GM12878 (cell line): ENCODE measurements at regions not wholly inside any gene's neighbourhood (a gene's known extent, or its start where the extent isn't known, plus 50 kb on each side); places are given as distances from the start of the nearest gene placed in this dataset.

Source experiments
- ATAC-seq: fragments of 200-7000 bp; cut with Tn5 transposase; 3 replicates; pipeline ENCODE4 v1.9.1; 2020; ENCODE audit warnings: mild to moderate bottlenecking, moderate library complexity
- BruUV-seq: library from RNA; stranded (reverse); fragments of 400-500 nt; replicated peaks from 2 replicates; lab custom pipeline; 2021; lab: Mats Ljungman, UMichigan
- CTCF ChIA-PET: fragments of 300-600 bp; sonication (Branson Sonifier 250); formaldehyde crosslinking; extraction: SDS; loops from one replicate; lab custom pipeline; 2021; ENCODE audit warnings: inconsistent platforms; lab: Yijun Ruan, JAX
- POLR2A ChIA-PET: fragments of 350-600 bp; formaldehyde crosslinking; extraction: SDS; loops from one replicate; lab custom pipeline; 2021; ENCODE audit warnings: inconsistent platforms; lab: Charles Lee
- RAD21 ChIA-PET: fragments of 300-600 bp; sonication (Branson Sonifier 250); formaldehyde crosslinking; loops from one replicate; lab custom pipeline; 2023; ENCODE audit warnings: antibody characterized with exemption; ENCODE audit not compliant: unreplicated experiment; lab: Charles Lee
- SMC1A ChIA-PET: fragments of 300-600 bp; sonication (Branson Sonifier 250); formaldehyde crosslinking; loops from one replicate; lab custom pipeline; 2023; ENCODE audit not compliant: unreplicated experiment, uncharacterized antibody; lab: Charles Lee
- DNase-seq: peaks from one replicate; pipeline ENCODE4 v3.0.0-alpha.2; 2011; ENCODE audit warnings: low read depth, low spot score
- FAIRE-seq: peaks from 3 replicates; lab custom pipeline; 2011; peaks lifted over from hg19 to GRCh38; lab: Jason Lieb, UNC
- H2AFZ ChIP-seq: 2 replicates; pipeline ENCODE4 v1.6.0; 2011; ENCODE audit warnings: low read depth, low read length, control low read depth; ENCODE audit not compliant: control insufficient read depth
- H3K27ac ChIP-seq: 2 replicates; pipeline ENCODE4 v1.5.1; 2011; ENCODE audit warnings: control low read depth; ENCODE audit not compliant: control insufficient read depth, insufficient read depth
- H3K27me3 ChIP-seq, 2 experiments: replicated peaks in 1 of 2; 2 replicates each; pipeline versions ENCODE4 v1.6.0 to v1.6.1; 2011; ENCODE audit warnings: low read length in 1 of 2; ENCODE audit not compliant: control insufficient read depth in 2 of 2, insufficient read depth in 2 of 2
- H3K36me3 ChIP-seq, 2 experiments: 2 replicates each; pipeline ENCODE4 v1.5.1; 2011; ENCODE audit warnings: low read length in 1 of 2; ENCODE audit not compliant: control insufficient read depth in 2 of 2, insufficient read depth in 2 of 2
- H3K4me1 ChIP-seq: 2 replicates; pipeline ENCODE4 v1.6.1; 2011; ENCODE audit warnings: mild to moderate bottlenecking, low read length, moderate library complexity, mixed read lengths; ENCODE audit not compliant: control insufficient read depth, insufficient read depth
- H3K4me2 ChIP-seq: 2 replicates; pipeline ENCODE4 v1.6.0; 2011; ENCODE audit warnings: control low read depth; ENCODE audit not compliant: control insufficient read depth, insufficient read depth
- H3K4me3 ChIP-seq: fragments of 200-600 bp; sonication (generic); 2 replicates; pipeline ENCODE4 v1.5.1; 2016
- H3K79me2 ChIP-seq: 2 replicates; pipeline ENCODE4 v1.6.0; 2011; ENCODE audit warnings: low read length; ENCODE audit not compliant: control insufficient read depth, insufficient read depth
- H3K9ac ChIP-seq: 2 replicates; pipeline ENCODE4 v1.8.0; 2011; ENCODE audit warnings: low read length, control low read depth, mixed read lengths; ENCODE audit not compliant: control insufficient read depth, insufficient read depth
- H3K9me3 ChIP-seq: replicated peaks from 3 replicates; pipeline ENCODE4 v1.5.1; 2011; ENCODE audit warnings: mild to moderate bottlenecking, low read length; ENCODE audit not compliant: control insufficient read depth, insufficient read depth
- H4K20me1 ChIP-seq: 2 replicates; pipeline ENCODE4 v1.6.0; 2011; ENCODE audit not compliant: control insufficient read depth, insufficient read depth
- CEBPB ChIP-seq, 2 experiments: fragments of 150-350 bp in 1 of 2; IDR thresholded peaks; 2 replicates each; pipeline ENCODE4 v1.6.1; 2012 to 2014; ENCODE audit warnings: low read depth in 2 of 2, low read length in 2 of 2, borderline replicate concordance in 1 of 2, inconsistent platforms in 1 of 2
- CHD2 ChIP-seq: IDR thresholded peaks from 2 replicates; pipeline ENCODE4 v1.6.1; 2011; ENCODE audit warnings: low read depth, low read length, improper control_type of control experiment, borderline replicate concordance
- HDAC6 ChIP-seq: fragments of 200-600 bp; sonication (generic); IDR thresholded peaks from one replicate; pipeline ENCODE4 v1.8.0; 2017; ENCODE audit warnings: antibody characterized with exemption; ENCODE audit not compliant: unreplicated experiment
- HDGF ChIP-seq: fragments of 450-650 bp; IDR thresholded peaks from 2 replicates; pipeline ENCODE4 v1.6.1; 2016; ENCODE audit warnings: antibody characterized with exemption
- HSF1 ChIP-seq: fragments of 150-350 bp; IDR thresholded peaks from 2 replicates; pipeline ENCODE4 v1.6.1; 2014; ENCODE audit warnings: mild to moderate bottlenecking, low read depth, low read length
- IKZF1 ChIP-seq: fragments of 450-650 bp; conservative IDR thresholded peaks from 2 replicates; pipeline ENCODE4 v1.6.1; 2017; ENCODE audit warnings: antibody characterized with exemption, mild to moderate bottlenecking
- MXI1 ChIP-seq: fragments of 150-350 bp; IDR thresholded peaks from 2 replicates; pipeline ENCODE4 v1.6.1; 2011; ENCODE audit warnings: low read depth, mild to moderate bottlenecking, inconsistent platforms, low read length, improper control_type of control experiment
- NKRF ChIP-seq: fragments of 450-650 bp; conservative IDR thresholded peaks from 2 replicates; pipeline ENCODE4 v1.6.1; 2017; ENCODE audit warnings: mild to moderate bottlenecking, moderate library complexity
- RBBP5 ChIP-seq: fragments of 200-600 bp; sonication (generic); conservative IDR thresholded peaks from 2 replicates; pipeline ENCODE4 v1.6.1; 2016
- SIN3A ChIP-seq: IDR thresholded peaks from 2 replicates; pipeline ENCODE4 v1.6.1; 2012; ENCODE audit warnings: low read depth, low read length, improper control_type of control experiment
- SIX5 ChIP-seq: IDR thresholded peaks from 2 replicates; pipeline ENCODE4 v1.6.1; 2011; ENCODE audit warnings: mild to moderate bottlenecking, low read depth, low read length, moderate library complexity; ENCODE audit not compliant: severe bottlenecking
- ZNF207 ChIP-seq: fragments of 450-650 bp; IDR thresholded peaks from 2 replicates; pipeline ENCODE4 v1.6.1; 2014; ENCODE audit warnings: antibody characterized with exemption, mild to moderate bottlenecking, borderline replicate concordance
- WGBS: methylation state at CpG from one replicate; pipeline ENCODE4 v1.1.6; 2016; ENCODE audit warnings: low lambda C conversion rate; ENCODE audit not compliant: insufficient replicate concordance, insufficient coverage; ENCODE audit errors: missing lambda C conversion rate; 5-methylcytosine and 5-hydroxymethylcytosine counted together
- in situ Hi-C: fragments of 300-500 bp; cut with MboI; formaldehyde crosslinking; loops from 9 replicates; pipeline ENCODE4 v1.14.3; 2018; ENCODE audit warnings: mixed read lengths
- intact Hi-C: fragments of 100-400 bp; cut with micrococcal nuclease; formaldehyde crosslinking; loops from one replicate; pipeline ENCODE4 v1.14.2; 2022; ENCODE audit not compliant: unreplicated experiment
- TF ChIP-seq, protein P1 (sequence below): fragments of 150-350 bp; IDR thresholded peaks from 2 replicates; pipeline ENCODE4 v1.6.1; 2016; ENCODE audit warnings: low read depth, low read length
- TF ChIP-seq, protein P2 (sequence below): fragments of 450-650 bp; IDR thresholded peaks from 2 replicates; pipeline ENCODE4 v1.6.1; 2017; ENCODE audit warnings: mild to moderate bottlenecking, low read depth, inconsistent platforms; ENCODE audit not compliant: poor library complexity, severe bottlenecking

- FAIRE-seq: no peak
- Histone ChIP-seq H3K4me2 (no peak overlapping the region), H3K4me3 (no peak overlapping the region), H3K79me2 (no peaks in the 10 kb centered on the region), H2AFZ (no peak overlapping the region), H3K27ac (no peak overlapping the region), H3K9me3 (no peaks in the 10 kb centered on the region), H4K20me1 (no peaks in the 10 kb centered on the region), H3K4me1 (no peaks in the 10 kb centered on the region), H3K27me3 (no peaks in the 10 kb centered on the region; a peak in 1 of 4 replicates), H3K9ac (no peak overlapping the region), H3K36me3 (no peaks in the 10 kb centered on the region)
- ChIA-PET SMC1A (no interaction called here), RAD21 (no interaction called here), POLR2A (no interaction called here), CTCF (no interaction called here)
- no TSS peak for BruUV-seq
- in situ Hi-C loops (no loop called here), intact Hi-C loops (no loop called here)
- no peak for DNase-seq
- WGBS: 71% methylated on average over 38 of the region's 38 CpGs
- no peak for ATAC-seq
- TF ChIP-seq HSF1: no peak
- no peak for TF ChIP-seq MXI1
- TF ChIP-seq, protein P1, sequence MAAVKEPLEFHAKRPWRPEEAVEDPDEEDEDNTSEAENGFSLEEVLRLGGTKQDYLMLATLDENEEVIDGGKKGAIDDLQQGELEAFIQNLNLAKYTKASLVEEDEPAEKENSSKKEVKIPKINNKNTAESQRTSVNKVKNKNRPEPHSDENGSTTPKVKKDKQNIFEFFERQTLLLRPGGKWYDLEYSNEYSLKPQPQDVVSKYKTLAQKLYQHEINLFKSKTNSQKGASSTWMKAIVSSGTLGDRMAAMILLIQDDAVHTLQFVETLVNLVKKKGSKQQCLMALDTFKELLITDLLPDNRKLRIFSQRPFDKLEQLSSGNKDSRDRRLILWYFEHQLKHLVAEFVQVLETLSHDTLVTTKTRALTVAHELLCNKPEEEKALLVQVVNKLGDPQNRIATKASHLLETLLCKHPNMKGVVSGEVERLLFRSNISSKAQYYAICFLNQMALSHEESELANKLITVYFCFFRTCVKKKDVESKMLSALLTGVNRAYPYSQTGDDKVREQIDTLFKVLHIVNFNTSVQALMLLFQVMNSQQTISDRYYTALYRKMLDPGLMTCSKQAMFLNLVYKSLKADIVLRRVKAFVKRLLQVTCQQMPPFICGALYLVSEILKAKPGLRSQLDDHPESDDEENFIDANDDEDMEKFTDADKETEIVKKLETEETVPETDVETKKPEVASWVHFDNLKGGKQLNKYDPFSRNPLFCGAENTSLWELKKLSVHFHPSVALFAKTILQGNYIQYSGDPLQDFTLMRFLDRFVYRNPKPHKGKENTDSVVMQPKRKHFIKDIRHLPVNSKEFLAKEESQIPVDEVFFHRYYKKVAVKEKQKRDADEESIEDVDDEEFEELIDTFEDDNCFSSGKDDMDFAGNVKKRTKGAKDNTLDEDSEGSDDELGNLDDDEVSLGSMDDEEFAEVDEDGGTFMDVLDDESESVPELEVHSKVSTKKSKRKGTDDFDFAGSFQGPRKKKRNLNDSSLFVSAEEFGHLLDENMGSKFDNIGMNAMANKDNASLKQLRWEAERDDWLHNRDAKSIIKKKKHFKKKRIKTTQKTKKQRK: no peak
- no peak for TF ChIP-seq CEBPB (IDR thresholded peaks at IDR 0.05; ENCODE audit: borderline replicate concordance in 1 of 2, low read depth in 2 of 2, low read length in 2 of 2)
- TF ChIP-seq CHD2: no peak
- no peak for TF ChIP-seq SIX5
- TF ChIP-seq RBBP5: no peak
- no peak for TF ChIP-seq HDAC6
- no peak for TF ChIP-seq SIN3A
- TF ChIP-seq IKZF1: no peak
- no peak for TF ChIP-seq HDGF
- TF ChIP-seq, protein P2, sequence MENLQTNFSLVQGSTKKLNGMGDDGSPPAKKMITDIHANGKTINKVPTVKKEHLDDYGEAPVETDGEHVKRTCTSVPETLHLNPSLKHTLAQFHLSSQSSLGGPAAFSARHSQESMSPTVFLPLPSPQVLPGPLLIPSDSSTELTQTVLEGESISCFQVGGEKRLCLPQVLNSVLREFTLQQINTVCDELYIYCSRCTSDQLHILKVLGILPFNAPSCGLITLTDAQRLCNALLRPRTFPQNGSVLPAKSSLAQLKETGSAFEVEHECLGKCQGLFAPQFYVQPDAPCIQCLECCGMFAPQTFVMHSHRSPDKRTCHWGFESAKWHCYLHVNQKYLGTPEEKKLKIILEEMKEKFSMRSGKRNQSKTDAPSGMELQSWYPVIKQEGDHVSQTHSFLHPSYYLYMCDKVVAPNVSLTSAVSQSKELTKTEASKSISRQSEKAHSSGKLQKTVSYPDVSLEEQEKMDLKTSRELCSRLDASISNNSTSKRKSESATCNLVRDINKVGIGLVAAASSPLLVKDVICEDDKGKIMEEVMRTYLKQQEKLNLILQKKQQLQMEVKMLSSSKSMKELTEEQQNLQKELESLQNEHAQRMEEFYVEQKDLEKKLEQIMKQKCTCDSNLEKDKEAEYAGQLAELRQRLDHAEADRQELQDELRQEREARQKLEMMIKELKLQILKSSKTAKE: no peak
- TF ChIP-seq ZNF207: no peak
- no peak for TF ChIP-seq NKRF
These were observed 192.3 kb upstream of the SHH start for GRCh38 chr7:156004265-156005201.
